Hepatocyte (in vitro differentiated cells): ENCODE measurements at regions not wholly inside any gene's neighbourhood (a gene's known extent, or its start where the extent isn't known, plus 50 kb on each side); places are given as distances from the start of the nearest gene placed in this dataset.

ENCODE experiments used
- DNase-seq: peaks from one replicate; pipeline ENCODE4 v3.0.0-alpha.2; 2016; ENCODE audit warnings: low spot score
- H2AFZ ChIP-seq: fragments of 200-600 bp; sonication (generic); 2 replicates; pipeline ENCODE4 v1.6.0; 2016; ENCODE audit warnings: antibody characterized with exemption, mild to moderate bottlenecking
- H3K27ac ChIP-seq: fragments of 200-600 bp; sonication (generic); 2 replicates; pipeline ENCODE4 v1.5.1; 2016; ENCODE audit warnings: mild to moderate bottlenecking
- H3K27me3 ChIP-seq: fragments of 200-600 bp; sonication (generic); 2 replicates; pipeline ENCODE4 v1.6.1; 2016
- H3K36me3 ChIP-seq: fragments of 200-600 bp; sonication (generic); replicated peaks from 2 replicates; pipeline ENCODE4 v1.5.1; 2016; ENCODE audit warnings: low read depth; ENCODE audit not compliant: insufficient read depth
- H3K4me1 ChIP-seq: fragments of 200-600 bp; sonication (generic); 2 replicates; pipeline ENCODE4 v1.5.1; 2016; ENCODE audit warnings: mild to moderate bottlenecking, moderate library complexity; ENCODE audit not compliant: insufficient read depth
- H3K4me2 ChIP-seq: fragments of 200-600 bp; sonication (generic); 2 replicates; pipeline ENCODE4 v1.6.0; 2016
- H3K4me3 ChIP-seq: fragments of 200-600 bp; sonication (generic); 2 replicates; pipeline ENCODE4 v1.5.1; 2016; ENCODE audit warnings: mild to moderate bottlenecking
- H3K79me2 ChIP-seq: fragments of 200-600 bp; sonication (generic); 2 replicates; pipeline ENCODE4 v1.6.0; 2017; ENCODE audit warnings: mild to moderate bottlenecking
- H3K9me2 ChIP-seq: fragments of 200-600 bp; sonication (generic); replicated peaks from 2 replicates; pipeline ENCODE4 v1.6.0; 2017; ENCODE audit warnings: mild to moderate bottlenecking; ENCODE audit not compliant: insufficient read depth
- H3K9me3 ChIP-seq: fragments of 200-600 bp; sonication (generic); 2 replicates; pipeline ENCODE4 v1.5.1; 2016; ENCODE audit warnings: low read depth, mild to moderate bottlenecking
- H4K20me1 ChIP-seq: fragments of 200-600 bp; sonication (generic); 2 replicates; pipeline ENCODE4 v1.6.0; 2016; ENCODE audit warnings: mild to moderate bottlenecking; ENCODE audit not compliant: insufficient read depth, poor library complexity, severe bottlenecking
- EZH2 ChIP-seq: fragments of 200-600 bp; sonication (generic); IDR thresholded peaks from 2 replicates; pipeline ENCODE4 v1.6.1; 2016; ENCODE audit warnings: antibody characterized with exemption, mild to moderate bottlenecking, borderline replicate concordance
- EZH2phosphoT487 ChIP-seq: fragments of 200-600 bp; sonication (generic); IDR thresholded peaks from one replicate; pipeline ENCODE4 v1.6.1; 2018; ENCODE audit warnings: antibody characterized with exemption, mild to moderate bottlenecking, low read depth, moderate library complexity; ENCODE audit not compliant: unreplicated experiment, severe bottlenecking
- WGBS: methylation state at CpG from one replicate; pipeline ENCODE4 v1.1.6; 2016; ENCODE audit warnings: low lambda C conversion rate; ENCODE audit errors: missing lambda C conversion rate; 5-methylcytosine and 5-hydroxymethylcytosine counted together
- TF ChIP-seq, protein P1 (sequence below): fragments of 200-600 bp; sonication (generic); IDR thresholded peaks from 2 replicates; pipeline ENCODE4 v1.5.1; 2016; ENCODE audit warnings: antibody characterized with exemption, mild to moderate bottlenecking; ENCODE audit not compliant: poor library complexity

GRCh38 chr9:7936163-7936562 lies 136.6 kb upstream of the DMAC1 start:
- Histone ChIP-seq H3K27ac (peak overlapping the region; percentile 10), H3K4me2 (peak overlapping the region; percentile 36), H3K9me3 (no peaks in the 10 kb centered on the region), H3K4me1 (no peaks in the 10 kb centered on the region), H3K9me2 (no peaks in the 10 kb centered on the region), H4K20me1 (no peaks in the 10 kb centered on the region), H3K4me3 (no peak overlapping the region), H3K36me3 (no peaks in the 10 kb centered on the region), H3K27me3 (no peaks in the 10 kb centered on the region), H2AFZ (no peak overlapping the region), H3K79me2 (no peaks in the 10 kb centered on the region)
- DNase-seq, result no peak
- 83% methylated on average over 4 of the region's 4 CpGs for WGBS
- TF ChIP-seq EZH2phosphoT487, result no peak
- no peak for TF ChIP-seq EZH2
- TF ChIP-seq, protein P1, sequence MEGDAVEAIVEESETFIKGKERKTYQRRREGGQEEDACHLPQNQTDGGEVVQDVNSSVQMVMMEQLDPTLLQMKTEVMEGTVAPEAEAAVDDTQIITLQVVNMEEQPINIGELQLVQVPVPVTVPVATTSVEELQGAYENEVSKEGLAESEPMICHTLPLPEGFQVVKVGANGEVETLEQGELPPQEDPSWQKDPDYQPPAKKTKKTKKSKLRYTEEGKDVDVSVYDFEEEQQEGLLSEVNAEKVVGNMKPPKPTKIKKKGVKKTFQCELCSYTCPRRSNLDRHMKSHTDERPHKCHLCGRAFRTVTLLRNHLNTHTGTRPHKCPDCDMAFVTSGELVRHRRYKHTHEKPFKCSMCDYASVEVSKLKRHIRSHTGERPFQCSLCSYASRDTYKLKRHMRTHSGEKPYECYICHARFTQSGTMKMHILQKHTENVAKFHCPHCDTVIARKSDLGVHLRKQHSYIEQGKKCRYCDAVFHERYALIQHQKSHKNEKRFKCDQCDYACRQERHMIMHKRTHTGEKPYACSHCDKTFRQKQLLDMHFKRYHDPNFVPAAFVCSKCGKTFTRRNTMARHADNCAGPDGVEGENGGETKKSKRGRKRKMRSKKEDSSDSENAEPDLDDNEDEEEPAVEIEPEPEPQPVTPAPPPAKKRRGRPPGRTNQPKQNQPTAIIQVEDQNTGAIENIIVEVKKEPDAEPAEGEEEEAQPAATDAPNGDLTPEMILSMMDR, result no peak

DNA sequence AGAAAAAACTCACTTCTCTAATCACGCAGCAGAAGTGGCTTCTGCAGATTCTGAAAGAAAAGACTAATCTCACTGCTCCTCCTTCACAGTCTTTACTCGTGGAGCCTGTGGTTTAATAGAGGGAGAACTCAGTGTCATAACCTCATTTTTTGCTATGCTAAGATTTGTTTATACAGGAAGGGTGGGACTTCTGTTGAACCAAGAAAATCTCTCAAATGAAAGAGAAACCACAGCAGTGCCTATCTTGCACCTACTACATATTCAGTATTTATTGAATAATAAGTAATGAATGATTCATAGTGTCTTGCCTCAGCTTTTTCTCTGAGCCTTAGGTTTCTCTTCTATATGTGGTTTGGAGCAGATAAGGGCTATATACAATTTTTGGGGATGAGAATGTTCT lies 136.1 kb upstream of the DMAC1 start:
- Histone ChIP-seq H3K27me3 (no peaks in the 10 kb centered on the region), H3K4me2 (peak overlapping the region; percentile 36), H3K36me3 (no peaks in the 10 kb centered on the region), H3K4me1 (no peaks in the 10 kb centered on the region), H3K27ac (peak overlapping the region; percentile 10), H3K9me2 (no peaks in the 10 kb centered on the region), H3K79me2 (no peaks in the 10 kb centered on the region), H3K9me3 (no peaks in the 10 kb centered on the region), H4K20me1 (no peaks in the 10 kb centered on the region), H2AFZ (no peak overlapping the region), H3K4me3 (no peak overlapping the region)
- 39% methylated on average over 2 of the region's 2 CpGs for WGBS
- peak; percentile 8 for DNase-seq
- TF ChIP-seq EZH2phosphoT487 (no peak), EZH2 (no peak)
- TF ChIP-seq, protein P1, result no peak

GRCh38 chr9:7932767-7933166 lies 133.2 kb upstream of the DMAC1 start:
- H3K4me1 ChIP-seq, result no peaks in the 10 kb centered on the region

More at GRCh38 chr9:7932767-7933166, 133.2 kb upstream of the DMAC1 start:
- TF ChIP-seq EZH2 (no peak), EZH2phosphoT487 (no peak)
- TF ChIP-seq, protein P1, result no peak
- Histone ChIP-seq H4K20me1 (no peaks in the 10 kb centered on the region), H2AFZ (no peak overlapping the region), H3K9me3 (no peaks in the 10 kb centered on the region), H3K79me2 (no peaks in the 10 kb centered on the region), H3K27ac (no peak overlapping the region), H3K4me3 (no peak overlapping the region), H3K27me3 (no peaks in the 10 kb centered on the region), H3K9me2 (no peaks in the 10 kb centered on the region), H3K4me2 (no peak overlapping the region), H3K36me3 (no peaks in the 10 kb centered on the region)
- no peak for DNase-seq
- WGBS, result 67% methylated on average over 4 of the region's 4 CpGs
